ENCODE measurements at regions not wholly inside any gene's neighbourhood (a gene's known extent, or its start where the extent isn't known, plus 50 kb on each side); places are given as distances from the start of the nearest gene placed in this dataset.
"Not testable (repeated sequence)": the region's sequence is repeated elsewhere in the genome, so short reads cannot be mapped to it uniquely, and the experiment has no call there.

DNA sequence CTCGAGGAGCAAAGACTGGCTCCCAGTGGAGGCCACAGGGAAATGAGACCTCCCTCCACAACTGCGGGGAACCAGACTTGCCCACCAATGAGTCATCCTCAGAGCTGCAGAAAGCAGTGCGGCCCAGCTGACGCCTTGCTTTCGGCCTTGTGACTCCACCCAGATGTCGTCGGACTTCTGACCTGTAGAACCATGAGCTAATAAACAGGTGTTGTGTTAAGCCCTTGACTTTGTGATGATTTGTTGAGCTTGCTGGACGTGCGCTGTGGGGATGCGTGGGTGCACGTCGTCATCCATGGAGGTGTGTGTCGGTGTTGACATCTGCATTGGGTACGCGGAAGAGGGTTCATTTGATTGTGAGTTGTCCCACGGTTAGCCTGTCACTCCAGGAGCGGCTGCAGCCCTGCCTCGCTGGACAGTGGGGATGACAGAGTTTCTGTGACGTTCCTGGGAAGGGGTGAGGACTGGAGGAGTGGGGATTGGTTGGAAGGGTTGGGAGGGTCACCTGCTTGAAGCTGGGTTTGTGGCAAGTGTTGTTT, 154.1 kb downstream of the SH3BP4 start:
- no peak for DNase-seq

DNA sequence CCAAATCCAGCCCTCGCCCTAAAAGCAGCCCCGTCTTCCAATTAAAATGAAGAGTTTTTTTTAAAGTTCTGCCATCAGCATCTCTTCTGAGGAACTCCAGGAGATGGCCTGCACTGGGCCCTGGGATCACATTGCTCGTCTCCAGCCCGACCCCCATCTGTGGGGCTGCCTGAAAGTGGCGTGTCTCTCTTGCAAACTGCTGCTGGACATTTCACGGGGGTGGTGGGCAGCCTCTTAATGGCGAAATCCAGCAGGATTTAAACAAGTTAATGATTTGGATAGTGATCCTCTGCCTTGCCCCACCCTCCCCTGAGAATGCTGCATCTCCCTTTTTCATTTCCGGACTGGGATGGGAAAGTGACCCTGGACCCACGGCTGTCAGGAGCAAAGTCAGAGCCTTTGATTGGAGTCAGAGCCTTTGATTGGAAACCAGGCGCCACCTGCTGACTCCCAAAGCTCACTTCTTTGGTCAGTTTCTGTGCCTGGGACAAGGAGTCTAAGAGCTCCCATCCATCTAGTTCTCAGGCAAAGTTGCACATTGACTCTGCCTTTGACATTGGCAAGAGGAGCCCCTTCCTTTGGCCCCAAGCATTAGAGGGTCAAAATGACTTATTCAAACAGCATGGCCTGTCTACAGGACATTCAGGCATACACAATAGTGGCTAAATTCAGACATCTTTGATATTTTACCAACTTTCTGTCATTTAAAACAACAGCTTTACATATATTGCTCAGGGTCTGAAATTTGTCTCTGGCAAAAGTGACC, 155.2 kb downstream of the SH3BP4 start:
- DNase-seq: peak; percentile 50

DNA sequence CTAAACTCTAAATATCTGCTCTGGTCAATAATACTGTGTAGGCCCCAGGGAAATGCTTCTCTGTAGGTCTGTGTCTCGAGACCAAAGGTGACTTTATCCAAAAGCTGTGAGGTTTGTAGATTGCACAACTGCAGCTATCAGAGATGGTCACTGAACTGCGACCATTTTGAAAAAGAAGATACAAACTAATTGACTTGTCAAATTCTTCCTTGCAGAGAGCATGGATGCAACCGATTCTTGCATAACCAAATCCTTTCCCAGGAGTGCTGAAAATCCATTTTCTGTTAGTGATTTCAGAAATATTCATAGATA, 155.8 kb downstream of the SH3BP4 start:
- DNase-seq: no peak

DNA sequence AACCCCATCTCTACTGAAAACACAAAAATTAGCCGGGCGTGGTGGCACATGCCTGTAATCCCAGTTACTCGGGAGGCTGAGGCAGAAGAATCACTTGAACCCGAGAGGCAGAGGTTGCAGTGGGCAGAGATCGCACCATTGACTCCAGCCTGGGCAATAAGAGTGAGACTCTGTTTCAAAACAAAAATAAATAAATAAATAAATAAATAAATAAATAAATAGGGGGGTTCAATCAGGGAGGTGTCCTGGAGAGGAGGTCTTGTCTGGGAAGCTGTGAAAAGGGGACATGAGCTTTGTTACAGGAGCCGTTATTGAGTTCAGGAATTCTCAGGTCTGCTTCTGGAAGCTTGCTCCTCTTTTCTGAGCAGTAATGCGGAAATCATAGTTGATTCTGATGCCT, 157.7 kb downstream of the SH3BP4 start:
- not testable (repeated sequence) for DNase-seq

DNA sequence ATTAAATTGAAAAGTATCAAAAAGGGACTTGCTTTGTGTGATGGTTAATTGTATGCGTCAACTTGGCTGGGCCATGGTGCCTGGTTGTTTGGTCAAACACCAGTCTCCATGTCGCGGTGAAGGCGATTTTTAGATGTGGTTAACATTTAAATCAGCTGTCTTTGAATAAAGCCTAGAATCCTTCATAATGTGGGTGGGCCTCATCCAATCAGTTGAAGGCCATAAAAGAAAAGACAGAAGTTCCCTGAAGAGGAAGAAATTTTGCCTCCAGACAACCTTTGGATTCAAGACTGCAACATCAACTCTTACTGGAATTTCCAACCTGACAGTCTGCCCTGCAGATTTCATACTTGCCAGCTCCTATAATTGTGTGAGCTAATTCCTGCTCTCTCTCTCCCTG, 160.5 kb downstream of the SH3BP4 start:
- no peak for DNase-seq

DNA sequence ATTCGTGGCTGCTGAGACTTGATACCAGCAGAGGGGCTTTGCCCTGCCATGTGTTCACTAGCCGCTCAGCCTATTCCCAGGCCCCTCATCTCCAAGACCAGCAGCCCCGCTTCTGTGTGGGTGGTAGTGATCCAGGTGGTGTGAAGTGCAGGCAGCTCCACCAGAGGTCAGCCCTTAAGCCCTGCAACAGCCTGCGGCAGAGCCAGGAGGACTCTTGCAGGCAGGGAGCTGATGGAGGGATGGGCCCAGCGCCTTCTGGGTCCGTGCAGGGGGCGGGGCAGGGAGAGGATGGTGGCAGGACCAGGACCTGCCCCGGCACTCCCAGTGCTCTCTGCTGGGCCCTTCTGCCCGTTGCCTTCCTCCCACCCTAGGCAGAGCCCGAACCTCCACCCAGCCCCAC, 162.0 kb downstream of the SH3BP4 start:
- no peak for DNase-seq

DNA sequence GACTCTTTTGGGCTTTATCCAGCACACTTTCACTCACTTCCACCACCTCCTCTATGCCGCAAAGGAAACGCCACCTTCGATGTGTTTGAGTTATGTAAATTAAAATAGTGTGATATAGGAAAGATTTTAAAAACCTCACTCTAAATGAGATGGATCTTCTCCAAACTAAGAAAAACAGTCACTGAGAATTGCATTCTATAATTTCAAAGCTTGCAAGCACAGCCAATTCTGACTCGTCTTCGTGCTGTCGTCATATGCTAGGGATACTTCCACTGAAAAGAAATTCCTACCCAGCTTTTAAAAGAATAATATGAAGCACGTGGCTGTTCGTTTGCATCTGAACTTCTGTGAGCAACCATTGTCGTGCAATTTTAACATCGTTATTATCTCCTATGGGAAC, 162.5 kb downstream of the SH3BP4 start:
- DNase-seq: no peak

DNA sequence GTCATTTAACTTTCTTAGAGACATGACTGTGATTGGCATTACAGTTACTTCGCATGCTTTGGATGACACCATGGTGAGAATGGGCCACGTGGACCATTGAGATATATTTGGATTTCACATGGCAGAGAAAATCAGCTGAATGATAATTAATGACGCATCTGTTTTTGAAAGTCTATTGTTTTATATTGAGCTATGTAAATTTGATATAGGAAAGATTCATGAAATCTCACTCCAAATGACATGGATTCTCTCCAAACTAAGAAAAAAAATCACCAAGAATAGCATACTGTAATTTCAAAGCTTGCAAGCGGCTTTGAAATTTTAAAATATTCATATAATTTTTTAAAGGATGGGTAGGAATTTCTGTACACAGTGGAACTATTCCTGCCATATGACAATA, 163.7 kb downstream of the SH3BP4 start:
- DNase-seq: no peak

DNA sequence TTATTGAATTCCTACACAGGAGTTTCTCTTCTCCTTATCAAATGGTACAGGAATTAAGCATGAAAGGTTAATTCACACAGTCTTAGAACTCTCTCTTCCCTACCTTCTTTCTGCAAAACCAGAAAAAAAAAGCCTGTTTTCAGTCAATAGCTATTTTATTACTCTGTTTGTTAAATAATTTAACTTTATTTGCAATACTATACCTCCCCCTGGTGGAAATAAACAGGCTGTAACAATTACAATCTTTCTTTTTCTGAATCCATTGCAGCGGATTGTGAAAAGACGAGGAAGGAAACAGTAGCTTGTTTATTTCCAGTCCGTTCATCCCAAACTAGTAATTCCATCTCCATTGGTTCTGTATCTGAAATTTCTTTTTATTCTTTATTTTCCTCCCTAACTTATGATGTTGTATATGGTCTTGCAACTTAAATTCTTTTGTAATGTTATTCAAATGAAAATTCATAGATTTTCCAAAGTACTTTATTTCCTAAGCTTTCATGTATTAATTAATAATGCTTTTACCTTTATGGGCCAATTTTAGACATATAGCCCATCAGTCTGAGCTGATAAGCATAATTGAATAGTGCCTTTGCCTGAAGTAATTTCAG, 165.2 kb downstream of the SH3BP4 start:
- peak; percentile 55 for DNase-seq

DNA sequence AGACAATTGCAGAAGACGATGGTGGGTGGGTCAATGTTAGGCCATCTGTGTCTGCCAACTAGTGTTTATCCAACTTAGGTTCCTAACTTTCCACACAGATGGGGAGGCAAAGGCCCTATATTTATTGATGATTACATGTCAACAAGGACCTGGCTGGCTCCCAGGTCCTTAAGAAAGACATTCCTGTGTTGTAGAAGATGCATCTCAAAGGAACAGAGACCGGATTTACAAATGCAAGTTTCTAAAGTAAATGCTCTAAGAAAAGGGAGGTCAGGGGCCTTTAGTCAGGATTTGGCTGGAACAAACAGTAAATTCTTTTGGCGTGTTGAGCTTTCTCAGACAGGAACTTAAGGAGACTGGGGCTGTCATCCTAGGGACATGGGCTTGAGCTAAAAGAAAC, 175.0 kb downstream of the SH3BP4 start:
- DNase-seq: no peak

DNA sequence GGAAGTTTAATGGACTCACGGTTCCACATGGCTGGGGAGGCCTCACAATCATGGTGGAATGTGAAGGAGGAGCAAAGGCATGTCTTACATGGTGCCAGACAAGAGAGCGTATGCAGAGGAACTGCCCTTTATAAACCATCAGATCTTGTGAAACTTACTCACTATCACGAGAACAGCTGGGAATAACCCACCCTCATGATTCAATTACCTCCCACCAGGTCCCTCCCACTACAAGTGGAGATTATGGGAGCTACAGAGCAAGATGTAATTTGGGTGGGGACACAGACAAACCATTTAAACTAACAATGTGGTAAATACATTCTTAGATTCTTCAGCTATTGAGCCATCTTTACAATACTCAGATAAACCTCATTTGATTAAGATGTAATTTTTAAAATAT, 176.1 kb downstream of the SH3BP4 start:
- no peak for DNase-seq

DNA sequence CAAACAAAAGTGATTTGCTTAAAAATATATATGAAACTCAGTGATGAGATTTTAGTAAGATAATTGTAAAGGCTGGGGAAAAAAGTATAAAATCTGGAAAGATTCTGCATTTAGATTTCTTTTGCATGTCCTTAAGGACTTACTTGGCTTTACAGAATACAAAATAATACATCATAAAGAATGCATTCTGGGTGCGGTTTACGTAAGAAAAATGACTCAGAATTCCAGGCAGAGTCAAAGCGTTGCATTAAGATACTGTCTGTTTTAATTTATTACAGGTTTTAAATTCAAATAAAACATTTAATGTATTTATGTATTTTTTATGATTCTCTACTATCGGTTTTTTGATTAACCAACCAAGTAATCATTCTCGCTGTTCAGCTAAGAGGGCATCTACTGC, 178.0 kb downstream of the SH3BP4 start:
- DNase-seq: no peak

DNA sequence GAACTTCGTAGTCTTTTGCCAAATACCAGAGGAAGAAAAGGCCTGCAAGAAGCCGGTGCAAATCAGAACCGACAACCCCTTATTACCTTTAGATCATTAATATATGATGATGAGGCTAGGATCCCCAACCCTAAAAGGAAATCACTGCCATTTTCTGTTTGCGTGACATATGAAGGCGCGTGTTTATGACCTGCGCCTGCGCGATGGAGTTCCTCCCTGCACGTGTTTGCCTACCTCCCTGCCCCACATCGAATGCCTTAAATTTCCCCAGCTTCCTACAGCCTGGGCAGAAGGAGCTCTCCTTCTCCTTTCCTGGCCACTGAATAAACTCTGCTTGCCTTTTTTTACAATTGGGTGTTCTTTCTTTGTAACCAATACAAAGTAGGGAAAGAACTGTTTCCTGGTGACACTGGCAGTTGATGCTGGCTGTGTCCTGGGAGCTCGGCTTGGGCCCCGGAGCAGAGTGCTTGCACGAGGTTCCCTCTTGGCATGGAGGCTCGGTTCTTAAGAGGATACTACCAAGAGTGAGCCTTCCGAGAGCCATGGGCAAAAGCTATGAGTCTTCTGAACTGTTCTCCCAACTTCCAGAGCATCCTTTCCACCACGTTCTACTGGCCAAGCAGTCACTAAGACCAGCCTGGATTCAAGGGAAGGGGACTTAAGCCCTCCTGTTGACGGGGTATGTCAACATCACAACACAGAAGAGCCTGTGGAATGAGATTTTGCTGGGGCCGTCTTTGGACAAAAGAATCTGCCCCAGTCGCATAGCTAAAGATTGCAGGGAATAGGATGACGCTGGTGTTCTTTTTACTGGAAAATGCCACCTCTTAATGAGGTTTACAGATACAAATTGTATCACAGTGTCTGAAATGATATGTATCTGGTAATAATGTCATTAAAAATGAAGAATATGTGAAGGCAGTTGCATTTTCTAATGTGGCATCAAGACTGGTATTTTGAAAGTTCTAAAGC, 179.8 kb downstream of the SH3BP4 start:
- DNase-seq: no peak

DNA sequence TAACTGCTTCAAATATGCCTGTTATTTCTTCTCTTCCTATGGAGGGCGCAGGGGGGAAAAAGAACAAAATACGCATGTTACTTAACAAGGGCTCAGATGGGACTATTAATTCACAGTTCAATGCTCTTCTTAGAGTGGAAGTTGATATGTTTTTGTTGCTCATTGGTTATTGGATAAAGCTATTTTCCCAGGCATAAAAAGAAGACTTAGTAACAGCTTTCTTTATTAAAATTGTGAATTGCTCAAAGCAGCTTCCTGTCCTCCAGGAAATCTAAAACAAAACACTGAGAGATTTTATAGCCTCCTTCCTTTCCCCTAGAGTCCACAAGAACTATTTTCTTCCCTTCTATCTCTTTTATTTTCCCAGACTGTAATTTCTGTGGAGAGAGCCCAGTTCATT, 180.8 kb downstream of the SH3BP4 start:
- no peak for DNase-seq

DNA sequence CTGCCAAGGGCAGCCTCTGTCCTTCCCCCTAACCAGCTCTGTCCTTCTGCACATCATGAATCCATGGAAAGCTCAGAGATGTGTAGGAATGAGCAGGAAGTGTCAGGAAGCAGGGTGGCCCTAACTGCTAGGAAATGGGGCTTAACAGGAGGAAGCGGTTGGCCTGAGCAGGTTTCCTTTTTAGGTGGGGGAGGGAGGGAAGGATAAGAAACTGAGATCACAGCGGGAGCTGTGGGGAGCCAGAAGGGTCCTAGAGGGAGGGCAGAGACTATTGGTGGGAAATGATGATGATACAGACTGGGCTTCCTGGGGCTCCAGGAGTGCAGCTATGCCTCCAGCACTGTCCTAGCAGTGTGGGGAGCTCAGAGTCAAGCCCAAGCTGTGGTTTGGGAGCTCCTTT, 182.0 kb downstream of the SH3BP4 start:
- DNase-seq: no peak

DNA sequence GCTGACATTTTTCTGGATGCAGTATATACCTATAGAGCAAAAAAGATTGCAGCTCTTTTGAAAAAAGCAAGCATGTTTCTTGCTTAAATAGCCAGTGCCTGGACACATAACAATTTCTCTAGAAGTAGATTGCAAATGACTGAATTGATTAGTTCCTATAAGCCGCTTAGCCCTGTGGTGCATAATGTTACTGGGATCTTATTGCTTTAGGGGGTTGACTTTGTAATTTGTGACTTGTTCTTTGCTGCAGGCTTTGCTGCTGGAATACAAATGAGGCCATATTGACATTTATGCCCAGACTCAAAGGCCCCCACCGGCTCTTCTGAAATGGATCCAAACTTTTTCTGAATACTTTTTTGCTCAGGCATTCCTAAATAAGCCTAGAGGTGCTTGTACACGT, 182.6 kb downstream of the SH3BP4 start:
- DNase-seq: no peak

DNA sequence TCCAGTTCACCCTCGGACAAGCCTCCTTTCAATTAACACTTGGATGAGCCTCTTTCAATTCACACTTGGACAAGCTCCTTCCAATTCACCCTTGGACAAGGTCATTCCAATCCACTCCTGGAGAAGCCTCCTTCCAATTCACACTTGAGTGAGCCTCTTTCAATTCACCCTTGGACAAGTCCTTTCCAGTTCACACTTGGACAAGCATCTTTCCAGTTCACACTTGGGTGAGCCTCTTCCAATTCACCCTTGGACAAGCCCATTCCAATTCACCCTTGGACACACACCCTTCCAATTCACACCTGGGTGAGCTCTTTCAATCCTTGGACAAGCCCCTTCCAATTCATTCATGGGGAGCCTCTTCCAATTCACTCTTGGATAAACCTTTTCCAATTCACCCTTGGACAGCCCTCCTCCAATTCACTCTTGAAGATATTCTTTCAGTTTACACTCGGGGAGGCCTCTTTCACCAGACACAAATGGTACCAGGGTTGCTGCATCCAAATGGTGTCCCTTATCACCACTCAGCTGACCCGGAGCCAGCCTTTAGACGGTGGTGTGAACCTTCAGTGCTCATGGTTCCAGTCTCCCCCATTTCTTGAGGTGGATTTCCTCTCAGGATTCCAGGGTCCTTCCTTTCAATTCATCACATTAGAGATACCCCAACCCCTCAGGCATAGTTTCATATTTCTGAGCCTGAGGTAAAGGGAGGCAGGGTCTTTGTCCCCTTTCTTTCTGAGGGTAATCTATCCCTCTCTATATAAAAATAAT, 183.6 kb downstream of the SH3BP4 start:
- no peak for DNase-seq

DNA sequence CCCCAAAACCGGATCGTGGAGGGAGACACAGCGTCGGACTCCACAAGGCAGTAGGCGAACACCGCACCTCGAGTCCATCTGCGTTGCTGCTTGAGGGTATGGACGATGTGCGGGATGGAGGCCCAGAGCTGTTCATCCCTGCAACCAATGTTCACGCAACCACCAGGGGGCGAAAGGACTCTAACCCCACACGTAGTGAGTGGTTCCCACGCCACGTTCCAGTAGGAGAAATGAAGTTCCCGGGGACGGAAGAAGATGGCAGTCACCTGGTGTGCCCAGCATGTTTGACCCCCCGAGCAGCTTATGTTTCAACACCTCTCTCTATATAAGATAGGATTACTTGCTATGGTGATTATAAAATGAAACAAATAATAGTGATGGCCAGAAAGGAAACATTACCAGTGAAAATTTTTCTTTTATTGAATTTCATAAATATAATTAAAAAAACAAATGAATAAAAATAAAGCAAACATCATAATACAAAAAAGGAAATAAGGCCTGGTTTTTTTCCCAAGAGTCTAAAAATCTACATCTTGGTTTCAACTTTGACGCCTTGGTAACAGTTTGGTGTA, 184.3 kb downstream of the SH3BP4 start:
- DNase-seq: peak; percentile 71

DNA sequence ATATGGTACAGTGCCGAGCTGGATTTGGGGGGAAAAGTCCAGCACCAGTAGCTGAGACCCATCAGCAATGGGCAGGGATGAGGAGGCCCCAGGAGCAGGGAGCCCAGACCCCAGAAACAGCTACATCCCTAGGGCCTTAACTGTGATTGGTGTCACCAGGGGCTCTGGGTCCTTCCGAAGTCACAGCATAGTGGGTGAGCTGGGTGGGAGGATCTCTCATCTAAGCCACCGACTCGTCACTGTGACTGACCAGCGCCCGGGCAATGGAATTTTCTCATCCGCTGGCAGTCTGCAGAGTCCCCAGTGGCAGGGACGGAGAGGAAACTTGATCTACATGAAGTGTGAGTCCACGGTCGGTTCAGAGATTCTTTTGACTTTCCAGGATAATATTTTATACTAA, 186.5 kb downstream of the SH3BP4 start:
- DNase-seq: no peak

DNA sequence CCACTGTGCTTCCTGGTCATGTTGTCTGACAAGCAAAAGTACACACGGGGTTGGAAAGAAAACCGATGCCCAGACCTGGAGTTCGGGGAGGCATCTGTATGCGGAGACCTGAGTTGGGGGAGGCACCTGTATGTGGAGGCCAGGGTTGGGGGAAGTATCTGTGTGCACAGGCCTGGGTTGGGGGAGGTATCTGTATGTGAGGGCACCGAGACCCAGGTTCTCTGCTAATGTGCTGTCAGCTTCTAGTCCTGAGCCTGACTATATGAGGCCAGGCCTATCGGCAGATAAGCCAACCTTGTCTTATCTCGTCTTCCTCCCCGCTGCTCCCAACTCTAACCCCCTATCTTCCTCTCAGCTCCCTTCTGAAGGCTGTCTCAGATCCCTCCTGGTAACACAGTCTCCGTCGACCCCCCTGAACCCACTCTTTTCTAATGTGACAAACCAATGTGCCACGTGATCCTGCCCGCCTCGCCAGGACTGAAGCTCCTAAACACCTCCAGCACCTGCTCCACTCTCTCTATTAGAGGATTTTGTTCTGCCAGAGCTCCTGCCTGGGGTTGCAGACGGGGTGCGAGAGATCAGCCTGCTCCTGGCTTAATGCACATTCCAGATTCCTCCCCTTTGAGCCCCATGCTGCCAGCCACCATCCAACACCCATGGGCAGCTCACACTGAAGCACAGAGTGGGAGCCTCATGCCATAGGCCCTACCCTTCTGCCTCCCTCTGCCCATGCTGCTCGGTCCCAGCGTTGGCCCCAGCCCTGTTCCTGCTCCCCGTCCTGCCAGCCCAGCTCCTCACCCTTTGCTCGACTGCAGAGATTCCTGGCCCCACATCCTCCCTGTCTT, 188.4 kb downstream of the SH3BP4 start:
- DNase-seq: no peak

DNA sequence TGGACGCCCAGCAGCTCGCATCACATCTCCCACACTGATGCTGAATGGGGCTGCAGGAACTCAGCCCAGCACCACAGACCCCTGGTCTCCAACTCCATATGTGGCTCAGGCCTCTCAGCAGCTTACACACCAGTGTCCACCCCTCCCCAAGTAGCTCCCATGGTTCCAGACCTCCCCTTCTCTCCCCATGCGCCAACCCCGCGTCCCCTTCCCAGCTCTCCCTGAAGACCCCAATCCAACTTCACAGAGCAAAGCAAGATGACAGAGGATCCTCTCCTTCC, 188.9 kb downstream of the SH3BP4 start:
- DNase-seq: no peak

All from suppressor macrophage treated with lipopolysaccharide for 4 hours (primary cell).